ENCODE measurements at regions not wholly inside any gene's neighbourhood (a gene's known extent, or its start where the extent isn't known, plus 50 kb on each side); places are given as distances from the start of the nearest gene placed in this dataset.

GRCh38 chr20:41735949-41736348 lies 117.8 kb upstream of the CHD6 start:
- H3K9me3 Mint-ChIP-seq, result peaks cover 74% of the 10 kb centered on the region
- Histone ChIP-seq H3K4me3 (no peak overlapping the region), H3F3A (replicated peaks; ENCODE audit: low read depth) (no peaks in the 10 kb centered on the region), H3K4me1 (ENCODE audit: insufficient read depth) (no peaks in the 10 kb centered on the region), H3K79me2 (replicated peaks; ENCODE audit: insufficient read depth) (no peaks in the 10 kb centered on the region), H2AFZ (no peak overlapping the region), H3K27ac (ENCODE audit: low read depth) (no peak overlapping the region), H3K9me2 (ENCODE audit: insufficient read depth) (0 out of 2 replicates have a peak, but pooled peaks cover 4% of the 10 kb centered on the region), H3K36me3 (ENCODE audit: insufficient read depth) (no peaks in the 10 kb centered on the region), H4K20me1 (replicated peaks; ENCODE audit: insufficient read depth) (no peaks in the 10 kb centered on the region), H3K27me3 (ENCODE audit: insufficient read depth) (no peaks in the 10 kb centered on the region), H3K4me2 (no peak overlapping the region)
- ATAC-seq (no peak), DNase-seq (ENCODE audit: low spot score) (no peak)
- TF ChIP-seq NANOG (IDR thresholded peaks at IDR 0.05; ENCODE audit: borderline replicate concordance) (no peak), CTCF (conservative IDR thresholded peaks at IDR 0.05; ENCODE audit: low read depth in 2 of 2) (no peak), EZH2phosphoT487 (IDR thresholded peaks at IDR 0.05; ENCODE audit: unreplicated experiment) (no peak), STAT1 (IDR thresholded peaks at IDR 0.05; ENCODE audit: unreplicated experiment) (no peak), JUNB (IDR thresholded peaks at IDR 0.05; ENCODE audit: unreplicated experiment) (no peak), ZNF331 (CRISPR knock-in tag; IDR thresholded peaks at IDR 0.05; ENCODE audit: low read depth) (no peak), POLR2AphosphoS5 (IDR thresholded peaks at IDR 0.05; ENCODE audit: low read depth) (no peak), CREB1 (CRISPR knock-in tag; IDR thresholded peaks at IDR 0.05; ENCODE audit: low read depth) (no peak), ZNF114 (CRISPR knock-in tag; IDR thresholded peaks at IDR 0.05) (no peak), ETS1 (IDR thresholded peaks at IDR 0.05) (no peak), EZH2 (IDR thresholded peaks at IDR 0.05; ENCODE audit: low read depth, unreplicated experiment) (no peak)
- TF ChIP-seq, protein P1, sequence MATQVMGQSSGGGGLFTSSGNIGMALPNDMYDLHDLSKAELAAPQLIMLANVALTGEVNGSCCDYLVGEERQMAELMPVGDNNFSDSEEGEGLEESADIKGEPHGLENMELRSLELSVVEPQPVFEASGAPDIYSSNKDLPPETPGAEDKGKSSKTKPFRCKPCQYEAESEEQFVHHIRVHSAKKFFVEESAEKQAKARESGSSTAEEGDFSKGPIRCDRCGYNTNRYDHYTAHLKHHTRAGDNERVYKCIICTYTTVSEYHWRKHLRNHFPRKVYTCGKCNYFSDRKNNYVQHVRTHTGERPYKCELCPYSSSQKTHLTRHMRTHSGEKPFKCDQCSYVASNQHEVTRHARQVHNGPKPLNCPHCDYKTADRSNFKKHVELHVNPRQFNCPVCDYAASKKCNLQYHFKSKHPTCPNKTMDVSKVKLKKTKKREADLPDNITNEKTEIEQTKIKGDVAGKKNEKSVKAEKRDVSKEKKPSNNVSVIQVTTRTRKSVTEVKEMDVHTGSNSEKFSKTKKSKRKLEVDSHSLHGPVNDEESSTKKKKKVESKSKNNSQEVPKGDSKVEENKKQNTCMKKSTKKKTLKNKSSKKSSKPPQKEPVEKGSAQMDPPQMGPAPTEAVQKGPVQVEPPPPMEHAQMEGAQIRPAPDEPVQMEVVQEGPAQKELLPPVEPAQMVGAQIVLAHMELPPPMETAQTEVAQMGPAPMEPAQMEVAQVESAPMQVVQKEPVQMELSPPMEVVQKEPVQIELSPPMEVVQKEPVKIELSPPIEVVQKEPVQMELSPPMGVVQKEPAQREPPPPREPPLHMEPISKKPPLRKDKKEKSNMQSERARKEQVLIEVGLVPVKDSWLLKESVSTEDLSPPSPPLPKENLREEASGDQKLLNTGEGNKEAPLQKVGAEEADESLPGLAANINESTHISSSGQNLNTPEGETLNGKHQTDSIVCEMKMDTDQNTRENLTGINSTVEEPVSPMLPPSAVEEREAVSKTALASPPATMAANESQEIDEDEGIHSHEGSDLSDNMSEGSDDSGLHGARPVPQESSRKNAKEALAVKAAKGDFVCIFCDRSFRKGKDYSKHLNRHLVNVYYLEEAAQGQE (IDR thresholded peaks at IDR 0.05; ENCODE audit: unreplicated experiment), result no peak
- TF ChIP-seq, protein P2, sequence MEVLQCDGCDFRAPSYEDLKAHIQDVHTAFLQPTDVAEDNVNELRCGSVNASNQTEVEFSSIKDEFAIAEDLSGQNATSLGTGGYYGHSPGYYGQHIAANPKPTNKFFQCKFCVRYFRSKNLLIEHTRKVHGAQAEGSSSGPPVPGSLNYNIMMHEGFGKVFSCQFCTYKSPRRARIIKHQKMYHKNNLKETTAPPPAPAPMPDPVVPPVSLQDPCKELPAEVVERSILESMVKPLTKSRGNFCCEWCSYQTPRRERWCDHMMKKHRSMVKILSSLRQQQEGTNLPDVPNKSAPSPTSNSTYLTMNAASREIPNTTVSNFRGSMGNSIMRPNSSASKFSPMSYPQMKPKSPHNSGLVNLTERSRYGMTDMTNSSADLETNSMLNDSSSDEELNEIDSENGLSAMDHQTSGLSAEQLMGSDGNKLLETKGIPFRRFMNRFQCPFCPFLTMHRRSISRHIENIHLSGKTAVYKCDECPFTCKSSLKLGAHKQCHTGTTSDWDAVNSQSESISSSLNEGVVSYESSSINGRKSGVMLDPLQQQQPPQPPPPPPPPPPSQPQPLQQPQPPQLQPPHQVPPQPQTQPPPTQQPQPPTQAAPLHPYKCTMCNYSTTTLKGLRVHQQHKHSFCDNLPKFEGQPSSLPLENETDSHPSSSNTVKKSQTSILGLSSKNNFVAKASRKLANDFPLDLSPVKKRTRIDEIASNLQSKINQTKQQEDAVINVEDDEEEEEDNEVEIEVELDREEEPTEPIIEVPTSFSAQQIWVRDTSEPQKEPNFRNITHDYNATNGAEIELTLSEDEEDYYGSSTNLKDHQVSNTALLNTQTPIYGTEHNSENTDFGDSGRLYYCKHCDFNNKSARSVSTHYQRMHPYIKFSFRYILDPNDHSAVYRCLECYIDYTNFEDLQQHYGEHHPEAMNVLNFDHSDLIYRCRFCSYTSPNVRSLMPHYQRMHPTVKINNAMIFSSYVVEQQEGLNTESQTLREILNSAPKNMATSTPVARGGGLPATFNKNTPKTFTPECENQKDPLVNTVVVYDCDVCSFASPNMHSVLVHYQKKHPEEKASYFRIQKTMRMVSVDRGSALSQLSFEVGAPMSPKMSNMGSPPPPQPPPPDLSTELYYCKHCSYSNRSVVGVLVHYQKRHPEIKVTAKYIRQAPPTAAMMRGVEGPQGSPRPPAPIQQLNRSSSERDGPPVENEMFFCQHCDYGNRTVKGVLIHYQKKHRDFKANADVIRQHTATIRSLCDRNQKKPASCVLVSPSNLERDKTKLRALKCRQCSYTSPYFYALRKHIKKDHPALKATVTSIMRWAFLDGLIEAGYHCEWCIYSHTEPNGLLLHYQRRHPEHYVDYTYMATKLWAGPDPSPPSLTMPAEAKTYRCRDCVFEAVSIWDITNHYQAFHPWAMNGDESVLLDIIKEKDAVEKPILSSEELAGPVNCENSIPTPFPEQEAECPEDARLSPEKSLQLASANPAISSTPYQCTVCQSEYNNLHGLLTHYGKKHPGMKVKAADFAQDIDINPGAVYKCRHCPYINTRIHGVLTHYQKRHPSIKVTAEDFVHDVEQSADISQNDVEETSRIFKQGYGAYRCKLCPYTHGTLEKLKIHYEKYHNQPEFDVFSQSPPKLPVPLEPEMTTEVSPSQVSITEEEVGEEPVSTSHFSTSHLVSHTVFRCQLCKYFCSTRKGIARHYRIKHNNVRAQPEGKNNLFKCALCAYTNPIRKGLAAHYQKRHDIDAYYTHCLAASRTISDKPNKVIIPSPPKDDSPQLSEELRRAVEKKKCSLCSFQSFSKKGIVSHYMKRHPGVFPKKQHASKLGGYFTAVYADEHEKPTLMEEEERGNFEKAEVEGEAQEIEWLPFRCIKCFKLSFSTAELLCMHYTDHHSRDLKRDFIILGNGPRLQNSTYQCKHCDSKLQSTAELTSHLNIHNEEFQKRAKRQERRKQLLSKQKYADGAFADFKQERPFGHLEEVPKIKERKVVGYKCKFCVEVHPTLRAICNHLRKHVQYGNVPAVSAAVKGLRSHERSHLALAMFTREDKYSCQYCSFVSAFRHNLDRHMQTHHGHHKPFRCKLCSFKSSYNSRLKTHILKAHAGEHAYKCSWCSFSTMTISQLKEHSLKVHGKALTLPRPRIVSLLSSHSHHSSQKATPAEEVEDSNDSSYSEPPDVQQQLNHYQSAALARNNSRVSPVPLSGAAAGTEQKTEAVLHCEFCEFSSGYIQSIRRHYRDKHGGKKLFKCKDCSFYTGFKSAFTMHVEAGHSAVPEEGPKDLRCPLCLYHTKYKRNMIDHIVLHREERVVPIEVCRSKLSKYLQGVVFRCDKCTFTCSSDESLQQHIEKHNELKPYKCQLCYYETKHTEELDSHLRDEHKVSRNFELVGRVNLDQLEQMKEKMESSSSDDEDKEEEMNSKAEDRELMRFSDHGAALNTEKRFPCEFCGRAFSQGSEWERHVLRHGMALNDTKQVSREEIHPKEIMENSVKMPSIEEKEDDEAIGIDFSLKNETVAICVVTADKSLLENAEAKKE (CRISPR knock-in tag; IDR thresholded peaks at IDR 0.05), result no peak
- H3K4me1 Mint-ChIP-seq, result no peaks in the 10 kb centered on the region; the same call in 2 of the 3 replicates
- no peak overlapping the region for H3K27ac Mint-ChIP-seq
- H3K4me3 Mint-ChIP-seq, result no peak overlapping the region
- H3K36me3 Mint-ChIP-seq (ENCODE audit: low read depth), result peaks cover 7% of the 10 kb centered on the region
- H3K27me3 Mint-ChIP-seq (ENCODE audit: insufficient read depth, low read depth, poor library complexity), result peaks cover 1% of the 10 kb centered on the region
